ENCODE measurements at regions not wholly inside any gene's neighbourhood (a gene's known extent, or its start where the extent isn't known, plus 50 kb on each side); places are given as distances from the start of the nearest gene placed in this dataset.

DNA sequence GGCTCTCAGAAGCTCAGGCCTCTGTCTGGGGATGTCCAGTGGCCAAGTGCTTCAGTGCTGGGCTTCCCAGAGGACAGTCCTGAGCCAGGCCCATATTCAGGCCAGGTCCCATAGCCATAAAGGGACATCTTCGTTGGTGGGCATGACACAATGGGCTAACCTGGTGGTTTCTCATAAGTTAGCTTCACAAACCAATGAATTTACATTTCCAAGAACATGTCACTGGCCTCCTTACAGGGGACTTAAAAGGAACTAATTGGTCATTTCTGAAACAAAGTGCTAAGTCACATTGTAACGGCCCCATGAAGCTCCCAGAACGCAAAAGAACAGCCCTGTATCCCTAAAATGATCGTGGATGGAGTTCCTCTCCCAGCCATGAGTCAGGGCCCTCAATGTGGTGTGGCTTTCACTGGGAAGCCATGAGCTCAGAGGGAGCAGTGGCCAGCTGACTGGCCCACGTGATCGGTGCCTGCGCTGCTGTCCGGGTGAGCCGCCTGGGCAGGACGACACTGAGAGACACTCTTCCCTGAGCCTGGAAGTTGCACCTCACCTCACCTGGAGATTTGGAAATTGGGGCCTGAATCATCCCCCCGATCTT is 163.7 kb upstream of the APCDD1 start:
- TF ChIP-seq EZH2phosphoT487 (IDR thresholded peaks at IDR 0.05; ENCODE audit: insufficient read depth, low read depth), result no peak
- TF ChIP-seq EZH2 (IDR thresholded peaks at IDR 0.05; ENCODE audit: insufficient read depth, poor library complexity, severe bottlenecking), result no peak

All from GM23248 (cell line).